Epithelial cell of esophagus (primary cell): ENCODE measurements at regions not wholly inside any gene's neighbourhood (a gene's known extent, or its start where the extent isn't known, plus 50 kb on each side); places are given as distances from the start of the nearest gene placed in this dataset.
A peak's percentile ranks its signal among the peaks of the same experiment; 100 is the strongest.
"Not testable (repeated sequence)": the region's sequence is repeated elsewhere in the genome, so short reads cannot be mapped to it uniquely, and the experiment has no call there.

Experiments used
- DNase-seq: peaks from one replicate; pipeline ENCODE4 v3.0.0; 2010; ENCODE audit warnings: low read depth
- H3K4me3 ChIP-seq: 2 replicates; pipeline ENCODE4 v1.5.1; 2011; ENCODE audit warnings: mild to moderate bottlenecking, low read length, control low read depth
- TF ChIP-seq, protein P1 (sequence below): IDR thresholded peaks from 2 replicates; pipeline ENCODE4 v1.5.1; 2011; ENCODE audit warnings: low read depth, mild to moderate bottlenecking, low read length, control low read depth, inconsistent platforms; ENCODE audit not compliant: insufficient read depth; ENCODE audit errors: missing control alignments

- TF ChIP-seq, protein P1, sequence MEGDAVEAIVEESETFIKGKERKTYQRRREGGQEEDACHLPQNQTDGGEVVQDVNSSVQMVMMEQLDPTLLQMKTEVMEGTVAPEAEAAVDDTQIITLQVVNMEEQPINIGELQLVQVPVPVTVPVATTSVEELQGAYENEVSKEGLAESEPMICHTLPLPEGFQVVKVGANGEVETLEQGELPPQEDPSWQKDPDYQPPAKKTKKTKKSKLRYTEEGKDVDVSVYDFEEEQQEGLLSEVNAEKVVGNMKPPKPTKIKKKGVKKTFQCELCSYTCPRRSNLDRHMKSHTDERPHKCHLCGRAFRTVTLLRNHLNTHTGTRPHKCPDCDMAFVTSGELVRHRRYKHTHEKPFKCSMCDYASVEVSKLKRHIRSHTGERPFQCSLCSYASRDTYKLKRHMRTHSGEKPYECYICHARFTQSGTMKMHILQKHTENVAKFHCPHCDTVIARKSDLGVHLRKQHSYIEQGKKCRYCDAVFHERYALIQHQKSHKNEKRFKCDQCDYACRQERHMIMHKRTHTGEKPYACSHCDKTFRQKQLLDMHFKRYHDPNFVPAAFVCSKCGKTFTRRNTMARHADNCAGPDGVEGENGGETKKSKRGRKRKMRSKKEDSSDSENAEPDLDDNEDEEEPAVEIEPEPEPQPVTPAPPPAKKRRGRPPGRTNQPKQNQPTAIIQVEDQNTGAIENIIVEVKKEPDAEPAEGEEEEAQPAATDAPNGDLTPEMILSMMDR = no peak
- no peak for DNase-seq
- H3K4me3 ChIP-seq = no peak overlapping the region
These were observed 875.5 kb upstream of the INTU start for GRCh38 chr4:126757219-126757618.

GRCh38 chr4:126758493-126758892 is 874.3 kb upstream of the INTU start:
- DNase-seq = no peak
- H3K4me3 ChIP-seq = no peak overlapping the region
- TF ChIP-seq, protein P1 = no peak

DNA sequence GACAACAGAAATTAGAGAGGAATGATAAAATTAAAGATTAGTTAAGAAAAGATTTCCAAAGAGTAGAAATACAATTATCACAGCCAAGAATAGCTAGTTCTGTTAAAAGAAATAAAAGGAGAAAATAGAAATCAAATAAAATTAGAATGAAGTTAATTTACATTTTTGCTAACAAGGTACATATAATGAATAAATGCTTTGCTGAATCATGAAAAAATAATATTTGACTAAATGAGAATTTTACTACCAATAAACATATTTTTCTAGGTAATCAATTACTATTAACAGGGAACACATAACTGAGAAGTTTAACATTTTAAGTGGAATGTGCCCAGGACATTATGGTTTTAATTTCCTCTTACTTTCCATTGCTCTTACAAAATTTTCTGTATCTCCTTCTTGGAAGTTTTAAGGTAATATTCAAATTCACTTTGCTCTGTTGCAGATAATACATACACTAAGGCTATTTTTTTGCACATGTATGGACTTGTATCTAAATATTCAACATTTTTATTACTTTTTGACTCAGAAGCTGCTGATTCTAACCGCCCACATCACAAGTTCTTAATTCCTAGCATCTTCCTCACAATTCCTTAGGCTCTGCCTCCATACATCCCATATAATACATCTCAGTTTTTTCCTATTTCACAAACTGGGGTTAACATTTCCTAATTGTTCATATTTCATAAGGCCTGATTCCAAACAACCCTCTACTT is 870.7 kb upstream of the INTU start:
- H3K4me3 ChIP-seq = no peak overlapping the region
- peak; percentile 33 for DNase-seq
- TF ChIP-seq, protein P1 = no peak

DNA sequence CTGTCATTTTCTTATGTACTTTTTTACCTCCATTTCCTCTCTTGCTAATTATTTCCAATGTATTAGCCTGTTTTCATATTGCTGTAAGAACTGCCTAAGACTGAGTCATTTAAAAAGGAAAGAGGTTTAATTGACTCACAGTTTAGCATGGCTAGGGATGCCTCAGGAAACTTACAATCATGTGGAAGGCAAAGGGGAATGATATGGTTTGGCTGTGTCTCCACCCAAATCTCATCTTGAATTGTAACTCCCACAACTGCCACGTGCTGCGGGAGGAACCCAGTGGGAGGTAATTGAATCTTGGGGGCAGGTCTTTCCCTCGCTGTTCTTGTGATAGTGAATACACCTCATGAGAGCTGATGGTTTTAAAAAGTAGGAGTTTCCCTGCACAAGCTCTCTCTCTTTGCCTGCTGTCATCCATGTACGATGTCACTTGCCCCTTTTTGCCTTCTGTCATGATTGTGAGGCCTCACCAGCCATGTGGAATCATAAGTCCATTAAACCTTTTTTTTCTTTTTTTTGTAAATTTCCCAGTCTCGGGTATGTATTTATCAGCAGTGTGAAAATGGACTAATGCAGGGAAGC is 870.0 kb upstream of the INTU start:
- DNase-seq = peak; percentile 25
- TF ChIP-seq, protein P1 = no peak
- H3K4me3 ChIP-seq = no peak overlapping the region

DNA sequence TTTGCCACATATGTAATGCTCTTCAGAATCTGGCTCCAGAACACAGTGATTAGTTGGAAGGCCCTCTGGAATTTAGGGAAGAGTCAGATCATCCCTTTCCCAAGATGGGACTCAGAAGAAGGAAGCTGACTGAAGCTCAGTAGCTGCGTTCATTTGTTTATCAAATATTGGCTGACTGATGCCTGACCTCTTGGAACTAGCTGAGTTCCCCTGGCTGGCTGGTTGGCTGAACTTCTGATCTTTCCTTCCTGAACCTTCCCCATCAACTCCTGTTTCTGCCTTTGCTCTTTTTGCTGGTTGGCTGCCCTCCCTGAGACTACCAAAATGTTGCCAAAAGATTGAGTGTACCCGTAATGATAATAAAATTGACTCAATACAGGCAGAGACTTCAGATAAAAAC is 866.5 kb upstream of the INTU start:
- TF ChIP-seq, protein P1 = no peak
- no peak overlapping the region for H3K4me3 ChIP-seq
- DNase-seq = no peak

DNA sequence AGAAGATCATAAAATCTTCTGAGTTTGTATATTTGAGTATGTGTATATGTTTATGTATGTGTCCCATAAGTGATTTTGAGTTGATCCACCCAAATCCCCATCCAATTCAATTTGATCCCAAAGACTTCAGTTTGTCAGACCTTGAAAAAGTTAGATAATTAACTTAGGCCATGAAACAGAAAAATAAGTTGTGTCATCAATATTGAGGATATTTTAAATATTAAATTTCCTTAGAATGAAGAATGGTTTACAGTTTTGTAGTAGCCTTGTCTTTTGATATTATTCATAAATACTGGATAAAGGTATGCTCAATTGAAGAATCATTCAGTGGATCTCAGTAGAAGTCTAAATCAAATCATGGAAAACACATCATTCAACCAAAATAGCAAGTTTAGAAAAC is 864.4 kb upstream of the INTU start:
- H3K4me3 ChIP-seq = no peak overlapping the region
- no peak for DNase-seq
- TF ChIP-seq, protein P1 = no peak

DNA sequence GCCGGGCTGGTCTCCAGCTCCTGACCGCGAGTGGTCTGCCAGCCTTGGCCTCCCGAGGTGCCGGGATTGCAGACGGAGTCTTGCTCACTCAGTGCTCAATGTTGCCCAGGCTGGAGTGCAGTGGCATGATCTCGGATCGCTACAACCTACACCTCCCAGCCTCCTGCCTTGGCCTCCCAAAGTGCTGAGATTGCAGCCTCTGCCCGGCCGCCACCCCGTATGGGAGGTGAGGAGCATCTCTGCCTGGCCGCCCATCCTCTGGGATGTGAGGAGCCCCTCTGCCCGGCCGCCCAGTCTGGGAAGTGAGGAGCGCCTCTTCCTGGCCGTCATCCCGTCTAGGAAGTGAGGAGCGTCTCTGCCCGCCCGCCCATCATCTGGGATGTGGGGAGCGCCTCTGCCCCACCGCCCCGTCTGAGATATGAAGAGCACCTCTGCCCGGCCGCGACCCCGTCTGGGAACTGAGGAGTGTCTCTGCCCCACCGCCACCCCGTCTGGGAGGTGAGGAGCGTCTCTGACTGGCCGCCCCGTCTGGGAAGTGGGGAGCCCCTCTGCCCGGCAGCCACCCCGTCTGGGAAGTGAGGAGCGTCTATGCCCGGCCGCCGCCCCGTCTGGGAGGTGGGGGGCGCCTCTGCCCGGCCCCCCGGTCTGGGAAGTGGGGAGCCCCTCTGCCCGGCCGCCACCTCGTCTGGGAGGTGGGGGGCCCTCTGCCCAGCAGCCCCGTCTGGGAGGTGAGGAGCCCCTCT is 861.8 kb upstream of the INTU start:
- H3K4me3 ChIP-seq, DNase-seq: not testable (repeated sequence)

DNA sequence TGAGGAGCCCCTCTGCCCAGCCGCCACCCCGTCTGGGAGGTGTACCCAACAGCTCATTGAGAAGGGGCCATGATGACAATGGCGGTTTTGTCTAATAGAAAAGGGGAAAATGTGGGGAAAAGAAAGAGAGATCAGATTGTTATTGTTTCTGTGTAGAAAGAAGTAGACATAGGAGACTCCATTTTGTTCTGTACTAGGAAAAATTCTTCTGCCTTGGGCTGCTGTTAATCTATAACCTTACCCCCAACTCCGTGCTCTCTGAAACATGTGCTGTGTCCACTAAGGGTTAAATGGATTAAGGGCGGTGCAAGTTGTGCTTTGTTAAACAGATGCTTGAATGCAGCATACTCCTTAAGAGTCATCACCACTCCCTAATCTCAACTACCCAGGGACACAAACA is 861.1 kb upstream of the INTU start:
- DNase-seq, H3K4me3 ChIP-seq: not testable (repeated sequence)
